ENCODE measurements at regions not wholly inside any gene's neighbourhood (a gene's known extent, or its start where the extent isn't known, plus 50 kb on each side); places are given as distances from the start of the nearest gene placed in this dataset.

DNA sequence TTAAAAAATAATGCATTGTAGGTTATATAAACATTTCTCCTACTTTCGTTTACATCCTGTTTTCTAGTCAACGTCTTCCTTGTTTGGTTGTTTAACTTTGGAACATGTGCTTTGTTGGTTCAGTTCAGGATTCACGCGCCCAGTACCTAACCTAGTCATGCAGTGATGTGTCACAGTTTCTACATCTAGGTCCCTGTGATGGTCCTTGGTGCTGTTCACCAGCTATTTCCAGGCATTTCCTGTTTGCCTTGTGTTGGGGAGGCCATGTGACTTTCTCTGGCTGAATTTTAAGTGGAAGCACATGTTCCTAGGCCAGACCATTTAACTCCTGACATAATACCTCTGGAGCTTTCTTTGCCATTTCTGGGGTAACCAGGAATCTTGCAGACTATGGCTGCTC lies 292.3 kb downstream of the SMARCA2 start:
- Histone ChIP-seq H3K4me3 (no peak overlapping the region), H3K9me3 (peaks cover 0 to under 1% (median 0%) of the 10 kb centered on the region in 3 donors), H3K27ac (no peak overlapping the region), H3K36me3 (replicated peaks in 1 of 2; ENCODE audit: insufficient read depth in 1 of 2, low read depth in 2 of 2) (no peaks in the 10 kb centered on the region), H3K27me3 (no peaks in the 10 kb centered on the region), H3K4me1 (no peaks in the 10 kb centered on the region)
- TF ChIP-seq, protein P1, sequence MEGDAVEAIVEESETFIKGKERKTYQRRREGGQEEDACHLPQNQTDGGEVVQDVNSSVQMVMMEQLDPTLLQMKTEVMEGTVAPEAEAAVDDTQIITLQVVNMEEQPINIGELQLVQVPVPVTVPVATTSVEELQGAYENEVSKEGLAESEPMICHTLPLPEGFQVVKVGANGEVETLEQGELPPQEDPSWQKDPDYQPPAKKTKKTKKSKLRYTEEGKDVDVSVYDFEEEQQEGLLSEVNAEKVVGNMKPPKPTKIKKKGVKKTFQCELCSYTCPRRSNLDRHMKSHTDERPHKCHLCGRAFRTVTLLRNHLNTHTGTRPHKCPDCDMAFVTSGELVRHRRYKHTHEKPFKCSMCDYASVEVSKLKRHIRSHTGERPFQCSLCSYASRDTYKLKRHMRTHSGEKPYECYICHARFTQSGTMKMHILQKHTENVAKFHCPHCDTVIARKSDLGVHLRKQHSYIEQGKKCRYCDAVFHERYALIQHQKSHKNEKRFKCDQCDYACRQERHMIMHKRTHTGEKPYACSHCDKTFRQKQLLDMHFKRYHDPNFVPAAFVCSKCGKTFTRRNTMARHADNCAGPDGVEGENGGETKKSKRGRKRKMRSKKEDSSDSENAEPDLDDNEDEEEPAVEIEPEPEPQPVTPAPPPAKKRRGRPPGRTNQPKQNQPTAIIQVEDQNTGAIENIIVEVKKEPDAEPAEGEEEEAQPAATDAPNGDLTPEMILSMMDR (IDR thresholded peaks at IDR 0.05), result no peak
- no peak for TF ChIP-seq POLR2A (IDR thresholded peaks at IDR 0.05)
- WGBS, 2 donors, result 70 to 91% methylated on average over 4 of the region's 4 CpGs
- intact Hi-C loops (cut with DNase I), result no loop called here
- ATAC-seq (no peak), DNase-seq (no peak)

DNA sequence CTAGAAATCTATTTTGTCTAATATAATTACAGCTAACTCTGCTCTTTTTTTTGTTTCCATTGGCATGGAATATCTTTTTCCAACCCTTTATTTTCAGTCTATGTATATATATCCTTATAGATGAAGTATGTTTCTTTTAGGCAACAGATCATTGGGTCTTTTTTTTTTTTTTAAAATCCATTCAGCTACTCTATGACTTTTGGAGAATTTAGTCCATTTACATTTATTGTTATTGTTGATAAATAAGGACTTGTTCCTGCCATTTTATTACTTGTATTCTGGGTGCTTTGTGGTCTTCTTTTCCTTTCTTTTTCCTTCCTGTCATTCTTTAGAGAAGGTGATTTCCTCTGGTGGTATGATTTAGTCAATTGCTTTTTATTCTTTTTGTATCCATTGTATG lies 296.8 kb downstream of the SMARCA2 start:
- no peak for TF ChIP-seq POLR2A (IDR thresholded peaks at IDR 0.05)
- TF ChIP-seq, protein P1 (IDR thresholded peaks at IDR 0.05), result no peak
- DNase-seq, result no peak
- ATAC-seq, result no peak
- Histone ChIP-seq H3K27ac (no peak overlapping the region), H3K27me3 (no peaks in the 10 kb centered on the region), H3K9me3 (peaks cover 0 to 12% (median 0%) of the 10 kb centered on the region in 3 donors), H3K4me3 (no peak overlapping the region), H3K4me1 (no peaks in the 10 kb centered on the region), H3K36me3 (replicated peaks in 1 of 2; ENCODE audit: insufficient read depth in 1 of 2, low read depth in 2 of 2) (no peaks in the 10 kb centered on the region)
- intact Hi-C loops (cut with DNase I), result no loop called here

DNA sequence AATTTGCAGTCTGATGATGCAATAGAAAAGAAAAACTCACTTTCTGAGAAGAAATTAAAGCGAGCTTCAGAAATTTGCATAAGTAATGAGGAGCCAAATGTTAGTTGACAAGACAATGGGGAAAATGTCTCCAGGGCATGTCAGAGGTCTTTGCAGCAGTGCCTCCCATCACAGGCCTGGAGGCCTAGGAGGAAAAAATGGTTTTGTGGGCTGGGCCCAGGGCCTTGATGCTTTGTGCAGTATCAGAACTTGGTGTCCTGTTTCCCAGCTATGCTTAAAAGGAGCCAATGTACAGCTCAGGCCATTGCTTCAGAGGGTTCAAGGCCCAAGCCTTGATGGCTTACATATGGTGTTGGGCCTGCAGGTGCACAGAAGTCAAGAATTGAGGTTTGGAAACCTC lies 298.4 kb downstream of the SMARCA2 start:
- Histone ChIP-seq H3K4me1 (no peaks in the 10 kb centered on the region), H3K4me3 (no peak overlapping the region), H3K27ac (no peak overlapping the region), H3K36me3 (replicated peaks in 1 of 2; ENCODE audit: insufficient read depth in 1 of 2, low read depth in 2 of 2) (no peaks in the 10 kb centered on the region), H3K27me3 (no peaks in the 10 kb centered on the region), H3K9me3 (peaks cover 0 to 12% (median 0%) of the 10 kb centered on the region in 3 donors)
- TF ChIP-seq POLR2A (IDR thresholded peaks at IDR 0.05), result no peak
- TF ChIP-seq, protein P1 (IDR thresholded peaks at IDR 0.05), result no peak
- intact Hi-C loops (cut with DNase I), result no loop called here
- no peak for DNase-seq
- 95% methylated on average over 1 of the region's 1 CpG for WGBS, 2 donors
- ATAC-seq, result no peak

DNA sequence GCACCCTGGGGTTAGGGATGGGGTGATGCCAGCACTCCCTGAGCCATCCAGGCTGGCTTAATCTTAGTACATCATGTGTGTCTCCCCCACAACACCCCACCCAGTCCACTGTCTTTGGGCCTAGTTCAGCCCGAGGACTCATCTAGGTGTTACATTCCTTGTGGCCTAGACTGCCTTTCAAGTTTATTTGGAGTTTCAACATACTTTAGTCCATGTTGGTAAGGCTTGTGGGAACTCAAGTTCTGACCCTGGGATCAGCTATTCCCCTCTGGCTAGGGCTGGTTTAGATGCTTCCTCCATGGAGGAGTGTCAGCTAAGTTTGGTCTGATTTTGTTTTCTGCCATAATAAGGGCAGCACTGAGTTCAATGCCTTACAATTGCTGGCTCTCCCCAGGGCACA lies 302.4 kb downstream of the SMARCA2 start:
- Histone ChIP-seq H3K4me3 (no peak overlapping the region), H3K4me1 (no peaks in the 10 kb centered on the region), H3K36me3 (replicated peaks in 1 of 2; ENCODE audit: insufficient read depth in 1 of 2, low read depth in 2 of 2) (no peaks in the 10 kb centered on the region), H3K9me3 (peaks cover 0 to 10% (median 0%) of the 10 kb centered on the region in 3 donors), H3K27ac (no peak overlapping the region), H3K27me3 (no peaks in the 10 kb centered on the region)
- TF ChIP-seq POLR2A (IDR thresholded peaks at IDR 0.05), result no peak
- TF ChIP-seq, protein P1 (IDR thresholded peaks at IDR 0.05), result no peak
- ATAC-seq (no peak), DNase-seq (no peak)
- WGBS, 2 donors, result 64 to 83% methylated on average over 1 of the region's 1 CpG
- intact Hi-C loops (cut with DNase I), result no loop called here

DNA sequence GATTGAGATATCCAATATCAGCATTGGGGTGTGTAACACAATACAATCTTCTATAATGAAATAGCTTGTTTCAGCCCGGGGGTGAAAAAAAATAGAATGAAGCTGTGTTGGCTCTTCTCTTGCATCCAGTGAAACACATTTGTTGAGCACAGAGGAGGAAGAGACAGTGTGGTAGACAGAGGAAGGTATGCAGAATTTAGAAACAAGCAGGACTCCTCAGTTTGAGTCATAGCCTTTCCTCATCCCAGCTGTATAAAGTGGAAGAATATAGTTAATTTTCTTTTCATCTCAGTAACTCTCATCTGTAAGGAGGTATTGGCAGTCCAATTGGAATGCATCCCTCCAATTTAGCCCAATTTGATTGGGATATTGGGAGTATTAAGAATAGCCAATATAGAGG lies 302.2 kb upstream of the VLDLR start:
- no peaks in the 10 kb centered on the region for H3K4me1 ChIP-seq
- H3K36me3 ChIP-seq (replicated peaks in 1 of 2; ENCODE audit: insufficient read depth in 1 of 2, low read depth in 2 of 2), result no peaks in the 10 kb centered on the region
- intact Hi-C loops (cut with DNase I), result no loop called here
- no peak for DNase-seq
- no peaks in the 10 kb centered on the region for H3K9me3 ChIP-seq
- 67 to 80% methylated on average over 1 of the region's 1 CpG for WGBS, 2 donors
- no peak overlapping the region for H3K27ac ChIP-seq
- no peaks in the 10 kb centered on the region for H3K27me3 ChIP-seq
- TF ChIP-seq, protein P1 (IDR thresholded peaks at IDR 0.05), result no peak
- no peak for TF ChIP-seq POLR2A (IDR thresholded peaks at IDR 0.05)
- H3K4me3 ChIP-seq, result no peak overlapping the region
- no peak for ATAC-seq

All from body of pancreas (tissue), 4 donors.